ENCODE measurements at regions not wholly inside any gene's neighbourhood (a gene's known extent, or its start where the extent isn't known, plus 50 kb on each side); places are given as distances from the start of the nearest gene placed in this dataset.
"Not testable (repeated sequence)": the region's sequence is repeated elsewhere in the genome, so short reads cannot be mapped to it uniquely, and the experiment has no call there.

GRCh38 chr10:42900346-42900745 is 117.8 kb downstream of the BMS1 start:
- not testable (repeated sequence) for TF ChIP-seq MAZ (IDR thresholded peaks at IDR 0.05; ENCODE audit: borderline replicate concordance, low read depth, low read length); CTCF (conservative IDR thresholded peaks at IDR 0.05; ENCODE audit: low read depth, low read length); RFX5 (IDR thresholded peaks at IDR 0.05; ENCODE audit: low read depth, low read length); POLR2A (IDR thresholded peaks at IDR 0.05; ENCODE audit: low read depth, low read length)

Measured in IMR-90 (cell line).